ENCODE measurements at regions not wholly inside any gene's neighbourhood (a gene's known extent, or its start where the extent isn't known, plus 50 kb on each side); places are given as distances from the start of the nearest gene placed in this dataset.

DNA sequence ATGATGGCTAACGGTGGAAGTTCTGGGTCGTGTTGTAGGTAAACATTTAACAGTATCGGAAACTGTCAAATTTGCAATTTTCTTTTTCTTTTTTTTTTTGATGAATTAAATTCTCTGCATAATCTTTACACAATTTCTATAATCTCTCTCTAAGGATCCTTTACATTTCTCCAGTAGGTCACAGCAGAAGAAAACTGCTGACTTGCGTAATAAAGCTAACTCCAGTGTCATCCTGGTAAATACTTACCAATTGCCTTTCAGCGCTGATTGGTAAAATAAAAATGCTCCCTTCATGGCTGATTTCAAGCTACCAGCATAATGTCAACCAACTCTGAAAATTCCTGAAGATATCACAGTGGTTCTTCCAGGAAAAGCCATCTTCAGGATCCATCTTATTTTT, 510.5 kb upstream of the ATXN8OS start:
- Histone ChIP-seq H3K79me2 (ENCODE audit: control insufficient read depth, insufficient read depth, low read length) (no peaks in the 10 kb centered on the region), H3K9ac (ENCODE audit: control insufficient read depth, insufficient read depth, low read length) (no peak overlapping the region), H2AFZ (ENCODE audit: control insufficient read depth, low read depth, low read length) (no peak overlapping the region), H4K20me1 (ENCODE audit: control insufficient read depth, insufficient read depth) (no peaks in the 10 kb centered on the region), H3K9me3 (replicated peaks; ENCODE audit: control insufficient read depth, insufficient read depth, low read length) (no peaks in the 10 kb centered on the region), H3K36me3 (ENCODE audit: control insufficient read depth in 2 of 2, insufficient read depth in 2 of 2, low read length in 1 of 2) (no peaks in the 10 kb centered on the region), H3K4me3 (no peak overlapping the region), H3K4me2 (ENCODE audit: control insufficient read depth, insufficient read depth) (no peak overlapping the region), H3K27ac (ENCODE audit: control insufficient read depth, insufficient read depth) (no peak overlapping the region), H3K4me1 (ENCODE audit: control insufficient read depth, insufficient read depth, low read length) (no peaks in the 10 kb centered on the region), H3K27me3 (replicated peaks in 1 of 2; ENCODE audit: control insufficient read depth in 2 of 2, insufficient read depth in 2 of 2, low read length in 1 of 2) (no peaks in the 10 kb centered on the region)
- no peak for ATAC-seq
- intact Hi-C loops (cut with micrococcal nuclease; ENCODE audit: unreplicated experiment), result no loop called here
- no TSS peak for BruUV-seq (replicated peaks)
- SMC1A ChIA-PET (ENCODE audit: uncharacterized antibody, unreplicated experiment), result interaction anchor here (1.0 kb wide), 1 partner anchor 32 kb away, joined by 3 read pairs; no protein-coding TSS in a partner anchor
- CTCF ChIA-PET, result no interaction called here
- no peak for FAIRE-seq
- TF ChIP-seq ESRRA (IDR thresholded peaks at IDR 0.05; ENCODE audit: low read length) (no peak), NBN (IDR thresholded peaks at IDR 0.05) (no peak), SMAD1 (IDR thresholded peaks at IDR 0.05; ENCODE audit: low read depth, partially characterized antibody) (no peak), TARDBP (IDR thresholded peaks at IDR 0.05; ENCODE audit: borderline replicate concordance) (no peak), SUZ12 (IDR thresholded peaks at IDR 0.05; ENCODE audit: unreplicated experiment) (no peak)
- in situ Hi-C loops (cut with MboI), result no loop called here
- RAD21 ChIA-PET (ENCODE audit: unreplicated experiment), result no interaction called here
- DNase-seq (ENCODE audit: low read depth, low spot score), result no peak
- 39% methylated on average over 5 of the region's 5 CpGs for WGBS (ENCODE audit: insufficient coverage, insufficient replicate concordance, low lambda C conversion rate, missing lambda C conversion rate)
- POLR2A ChIA-PET, result interaction anchor here (0.9 kb wide), 1 partner anchor 23 kb away, joined by 3 read pairs; no protein-coding TSS in a partner anchor

- H2AFZ ChIP-seq (ENCODE audit: control insufficient read depth, low read depth, low read length), result no peak overlapping the region
- CTCF ChIA-PET, result interaction anchor here (1.2 to 1.9 kb wide), 4 partner anchors 10 to 15 kb away, joined by 3 to 5 read pairs (median 4); no protein-coding TSS in a partner anchor
- SMC1A ChIA-PET (ENCODE audit: uncharacterized antibody, unreplicated experiment), result interaction anchor here (0.8 to 1.6 kb wide), 2 partner anchors 8 to 107 kb away, joined by 4 to 6 read pairs; no protein-coding TSS in a partner anchor
- no peak overlapping the region for H3K27ac ChIP-seq (ENCODE audit: control insufficient read depth, insufficient read depth)
- H3K36me3 ChIP-seq (ENCODE audit: control insufficient read depth in 2 of 2, insufficient read depth in 2 of 2, low read length in 1 of 2), result no peaks in the 10 kb centered on the region
- DNase-seq (ENCODE audit: low read depth, low spot score) (no peak), ATAC-seq (no peak), FAIRE-seq (no peak)
- POLR2A ChIA-PET, result no interaction called here
- WGBS (ENCODE audit: insufficient coverage, insufficient replicate concordance, low lambda C conversion rate, missing lambda C conversion rate), result 0% methylated on average over 1 of the region's 1 CpG
- no peak overlapping the region for H3K4me2 ChIP-seq (ENCODE audit: control insufficient read depth, insufficient read depth)
- RAD21 ChIA-PET (ENCODE audit: unreplicated experiment), result interaction anchor here (0.6 to 1.6 kb wide), 2 partner anchors 17 to 164 kb away, joined by 3 to 5 read pairs; no protein-coding TSS in a partner anchor
- BruUV-seq (replicated peaks), result no TSS peak
- no peaks in the 10 kb centered on the region for H3K27me3 ChIP-seq (replicated peaks in 1 of 2; ENCODE audit: control insufficient read depth in 2 of 2, insufficient read depth in 2 of 2, low read length in 1 of 2)
- H3K4me1 ChIP-seq (ENCODE audit: control insufficient read depth, insufficient read depth, low read length), result no peaks in the 10 kb centered on the region
- H4K20me1 ChIP-seq (ENCODE audit: control insufficient read depth, insufficient read depth), result no peaks in the 10 kb centered on the region
- no peaks in the 10 kb centered on the region for H3K79me2 ChIP-seq (ENCODE audit: control insufficient read depth, insufficient read depth, low read length)
- in situ Hi-C loops (cut with MboI) (no loop called here), intact Hi-C loops (cut with micrococcal nuclease; ENCODE audit: unreplicated experiment) (no loop called here)
- TF ChIP-seq, protein P1, sequence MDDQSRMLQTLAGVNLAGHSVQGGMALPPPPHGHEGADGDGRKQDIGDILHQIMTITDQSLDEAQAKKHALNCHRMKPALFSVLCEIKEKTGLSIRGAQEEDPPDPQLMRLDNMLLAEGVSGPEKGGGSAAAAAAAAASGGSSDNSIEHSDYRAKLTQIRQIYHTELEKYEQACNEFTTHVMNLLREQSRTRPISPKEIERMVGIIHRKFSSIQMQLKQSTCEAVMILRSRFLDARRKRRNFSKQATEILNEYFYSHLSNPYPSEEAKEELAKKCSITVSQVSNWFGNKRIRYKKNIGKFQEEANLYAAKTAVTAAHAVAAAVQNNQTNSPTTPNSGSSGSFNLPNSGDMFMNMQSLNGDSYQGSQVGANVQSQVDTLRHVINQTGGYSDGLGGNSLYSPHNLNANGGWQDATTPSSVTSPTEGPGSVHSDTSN (IDR thresholded peaks at IDR 0.05; ENCODE audit: insufficient replicate concordance, low read depth, low read length), result no peak
- TF ChIP-seq POU2F2 (IDR thresholded peaks at IDR 0.05; ENCODE audit: borderline replicate concordance, low read depth, low read length) (no peak), SMC3 (IDR thresholded peaks at IDR 0.05; ENCODE audit: borderline replicate concordance, low read length) (no peak), USF1 (IDR thresholded peaks at IDR 0.05; ENCODE audit: borderline replicate concordance, extremely low read length, insufficient read depth, low read depth, low read length) (no peak), CHD1 (IDR thresholded peaks at IDR 0.05; ENCODE audit: low read depth, low read length) (no peak), MYC (IDR thresholded peaks at IDR 0.05; ENCODE audit: insufficient read depth, insufficient read length, insufficient replicate concordance, low read length, severe bottlenecking) (no peak), BACH1 (IDR thresholded peaks at IDR 0.05; ENCODE audit: borderline replicate concordance) (no peak), PAX8 (IDR thresholded peaks at IDR 0.05) (no peak), SMAD5 (IDR thresholded peaks at IDR 0.05; ENCODE audit: low read depth) (no peak), NR2C2 (IDR thresholded peaks at IDR 0.05; ENCODE audit: borderline replicate concordance, control insufficient read depth, insufficient read length, low read depth) (no peak), YBX1 (IDR thresholded peaks at IDR 0.05) (no peak)
- TF ChIP-seq, protein P2, sequence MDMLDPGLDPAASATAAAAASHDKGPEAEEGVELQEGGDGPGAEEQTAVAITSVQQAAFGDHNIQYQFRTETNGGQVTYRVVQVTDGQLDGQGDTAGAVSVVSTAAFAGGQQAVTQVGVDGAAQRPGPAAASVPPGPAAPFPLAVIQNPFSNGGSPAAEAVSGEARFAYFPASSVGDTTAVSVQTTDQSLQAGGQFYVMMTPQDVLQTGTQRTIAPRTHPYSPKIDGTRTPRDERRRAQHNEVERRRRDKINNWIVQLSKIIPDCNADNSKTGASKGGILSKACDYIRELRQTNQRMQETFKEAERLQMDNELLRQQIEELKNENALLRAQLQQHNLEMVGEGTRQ (IDR thresholded peaks at IDR 0.05; ENCODE audit: borderline replicate concordance, low read depth, low read length), result no peak
- H3K9me3 ChIP-seq (replicated peaks; ENCODE audit: control insufficient read depth, insufficient read depth, low read length), result no peaks in the 10 kb centered on the region
- no peak overlapping the region for H3K9ac ChIP-seq (ENCODE audit: control insufficient read depth, insufficient read depth, low read length)
- no peak overlapping the region for H3K4me3 ChIP-seq
Measured at GRCh38 chr13:69595181-69595580, 512.4 kb upstream of the ATXN8OS start.
